SIG-M5 treated with dmso at 0.1 percent for 504 hours (cell line): ENCODE measurements at regions not wholly inside any gene's neighbourhood (a gene's known extent, or its start where the extent isn't known, plus 50 kb on each side); places are given as distances from the start of the nearest gene placed in this dataset.
"Not testable (repeated sequence)": the region's sequence is repeated elsewhere in the genome, so short reads cannot be mapped to it uniquely, and the experiment has no call there.

Source experiments
- DNase-seq: peaks from one replicate; lab custom pipeline; 2025; ENCODE audit not compliant: unreplicated experiment; lab: John Stamatoyannopoulos, UW

DNA sequence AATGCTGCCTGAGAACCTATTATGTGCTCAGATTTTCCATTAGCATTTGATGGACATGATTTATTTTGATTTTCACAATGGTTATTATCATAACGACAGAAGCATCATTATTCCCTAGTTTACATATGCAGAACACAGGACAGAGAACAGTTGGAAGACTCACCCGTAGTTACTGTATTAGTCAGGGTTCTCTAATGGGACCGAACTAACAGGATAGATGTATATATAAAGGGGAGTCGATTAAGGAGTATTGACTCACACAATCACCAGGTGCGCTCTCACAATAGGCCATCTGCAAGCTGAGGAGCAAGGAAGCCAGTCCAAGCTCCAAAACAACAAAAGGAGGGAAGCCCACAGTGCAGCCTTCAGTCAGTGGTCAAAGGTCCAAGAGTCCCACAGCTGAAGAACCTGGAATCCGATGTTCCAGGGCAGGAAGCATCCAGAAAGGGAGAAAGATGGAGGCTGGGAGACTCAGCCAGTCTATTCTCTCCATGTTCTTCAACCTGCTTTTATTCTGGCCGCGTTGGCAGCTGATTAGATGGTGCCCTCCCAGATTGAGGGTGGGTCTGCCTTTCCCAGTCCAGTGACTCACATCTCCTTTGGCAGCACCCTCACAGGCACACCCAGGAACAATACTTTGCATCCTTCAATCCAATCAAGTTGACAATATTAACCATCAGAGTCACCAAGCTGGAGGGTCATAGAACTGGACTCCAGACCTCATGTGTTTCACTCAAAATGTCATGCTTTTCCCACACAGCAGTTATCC lies 92.7 kb upstream of the XYLT1 start:
- no peak for DNase-seq

DNA sequence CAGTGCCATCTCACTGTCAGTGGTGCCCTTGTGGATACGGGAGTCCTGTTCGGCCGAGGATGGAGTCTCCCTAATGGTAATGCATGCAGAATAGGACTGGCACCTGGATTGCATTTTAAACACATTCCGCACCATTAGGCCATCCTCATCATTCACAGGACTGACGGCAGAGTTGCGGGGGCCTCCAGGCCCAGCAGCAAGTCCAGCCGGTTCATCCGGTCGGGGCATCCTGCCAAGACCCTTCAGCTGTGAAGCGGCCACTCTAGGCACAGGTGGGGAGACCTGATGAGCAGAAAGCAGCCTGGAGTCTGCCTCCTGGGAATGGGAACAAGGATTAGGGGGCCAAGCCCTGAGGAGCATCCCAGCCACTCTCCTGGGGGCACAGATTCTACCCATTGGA lies 90.3 kb upstream of the XYLT1 start:
- DNase-seq, result no peak

GRCh38 chr16:17560548-17560947 lies 89.8 kb upstream of the XYLT1 start:
- no peak for DNase-seq

- DNase-seq, result no peak
Observed at GRCh38 chr16:17559394-17559793, 88.6 kb upstream of the XYLT1 start.

DNA sequence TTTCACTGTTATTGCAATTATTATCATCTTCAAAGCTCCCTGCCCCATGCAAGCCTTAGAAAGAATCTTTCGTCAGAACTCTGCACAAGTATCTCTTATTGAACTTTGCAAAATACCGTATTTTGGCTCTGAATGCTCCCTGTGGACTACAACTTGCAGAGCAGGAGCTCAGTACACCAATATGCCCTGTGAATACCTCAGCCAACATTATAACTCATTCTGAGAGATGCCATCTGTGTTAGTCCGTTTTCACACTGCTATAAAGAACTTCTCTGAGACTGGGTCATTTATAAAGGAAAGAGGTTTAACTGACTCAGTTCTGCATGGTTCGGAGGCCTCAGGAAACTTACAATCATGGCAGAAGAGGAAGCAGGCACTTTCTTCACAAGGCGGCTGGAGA lies 87.2 kb upstream of the XYLT1 start:
- DNase-seq, result no peak

DNA sequence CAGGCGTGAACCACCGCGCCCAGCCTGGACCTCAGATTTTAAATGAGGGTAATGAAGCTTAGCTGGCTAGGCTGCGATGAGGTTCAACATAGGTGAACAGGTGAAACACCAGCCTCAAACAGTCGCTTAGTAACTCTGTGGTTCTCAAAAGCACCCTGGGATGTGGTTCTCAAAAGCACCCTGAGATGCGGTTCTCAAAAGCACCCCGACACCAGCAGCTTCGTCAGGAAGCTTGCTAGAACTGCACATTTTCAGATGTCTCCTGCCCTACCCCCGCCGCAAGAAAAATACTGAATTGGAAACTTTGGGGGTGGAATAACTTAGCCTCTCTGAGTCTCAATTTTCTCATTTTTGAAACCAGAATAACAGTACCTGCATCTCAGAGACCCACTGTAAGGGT lies 86.7 kb upstream of the XYLT1 start:
- DNase-seq, result no peak

DNA sequence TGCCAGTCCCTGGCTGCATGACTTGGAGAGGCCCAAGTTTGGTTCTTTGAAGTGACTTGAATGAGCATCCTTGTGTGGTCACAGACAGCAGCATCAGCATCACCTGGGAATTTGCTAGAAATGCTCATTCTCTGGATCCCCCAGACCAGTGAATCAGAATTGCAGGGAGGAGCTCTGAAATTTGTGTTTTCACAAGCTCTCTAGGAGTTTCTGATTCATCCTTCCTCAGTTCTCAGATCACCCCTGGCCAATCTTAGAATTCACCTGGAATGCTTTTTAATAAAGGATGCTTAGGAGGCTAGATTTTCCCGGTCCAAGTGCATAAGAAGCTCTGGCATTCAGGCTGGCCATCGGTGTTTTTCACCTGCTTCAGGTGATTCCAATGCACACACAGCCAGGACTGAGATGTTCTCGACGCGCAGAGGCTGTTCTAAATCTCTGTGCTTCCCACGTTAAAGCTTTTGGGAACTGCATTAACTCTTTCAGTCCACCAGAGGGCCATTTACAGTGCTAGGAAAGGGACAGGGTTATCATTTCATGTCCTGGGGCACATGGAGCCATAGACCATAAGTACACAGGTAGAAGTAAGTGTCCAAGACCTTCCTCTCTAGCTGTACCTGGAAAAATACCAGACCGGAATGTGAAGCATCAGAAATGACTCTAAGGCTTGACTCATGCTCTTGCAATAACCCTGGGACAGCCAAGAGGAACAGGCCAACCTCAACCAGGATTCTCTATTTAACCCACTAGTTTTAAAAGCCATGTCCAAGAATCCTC lies 85.7 kb upstream of the XYLT1 start:
- DNase-seq, result peak; percentile 6

GRCh38 chr16:17555176-17555575 lies 84.4 kb upstream of the XYLT1 start:
- DNase-seq, result no peak

GRCh38 chr16:17552351-17552750 lies 81.6 kb upstream of the XYLT1 start:
- DNase-seq, result no peak

DNA sequence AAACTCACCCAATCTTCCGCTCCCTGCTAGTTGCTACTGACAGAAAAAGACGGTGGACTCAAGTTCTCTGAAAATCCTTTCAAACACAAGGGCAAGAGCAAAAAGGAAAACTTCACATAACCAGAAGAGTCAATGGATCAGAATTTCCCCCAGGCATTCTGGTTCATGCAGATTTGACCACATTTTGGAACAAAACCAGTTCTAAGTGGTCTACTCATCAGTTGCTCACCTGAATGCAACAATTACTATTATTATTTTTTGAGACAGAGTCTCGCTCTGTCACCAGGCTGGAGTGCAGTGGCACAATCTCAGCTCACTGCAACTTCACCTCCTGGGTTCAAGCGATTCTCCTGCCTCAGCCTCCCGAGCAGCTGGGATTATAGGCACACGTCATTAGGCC lies 80.9 kb upstream of the XYLT1 start:
- DNase-seq, result not testable (repeated sequence)

GRCh38 chr16:17548825-17549224 lies 78.1 kb upstream of the XYLT1 start:
- no peak for DNase-seq

GRCh38 chr16:17544785-17545184 lies 74.0 kb upstream of the XYLT1 start:
- no peak for DNase-seq

DNA sequence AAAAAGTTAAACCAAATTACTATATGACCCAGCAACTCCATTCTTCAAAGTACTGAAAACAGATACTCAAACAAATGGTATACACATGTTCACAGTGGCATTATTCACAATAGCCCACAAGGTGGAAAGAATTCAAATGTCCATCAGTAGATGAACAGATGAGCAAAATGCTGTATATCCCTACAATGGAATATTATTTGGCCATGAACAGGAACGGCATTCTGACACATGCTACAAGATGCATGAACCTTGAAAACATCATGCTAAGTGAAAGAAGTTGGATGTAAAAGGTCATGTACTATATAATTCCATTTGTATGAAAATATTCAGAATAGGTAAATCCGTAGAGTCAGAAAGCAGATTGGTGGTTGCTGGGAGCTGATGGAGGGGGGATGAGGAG lies 73.5 kb upstream of the XYLT1 start:
- no peak for DNase-seq

DNA sequence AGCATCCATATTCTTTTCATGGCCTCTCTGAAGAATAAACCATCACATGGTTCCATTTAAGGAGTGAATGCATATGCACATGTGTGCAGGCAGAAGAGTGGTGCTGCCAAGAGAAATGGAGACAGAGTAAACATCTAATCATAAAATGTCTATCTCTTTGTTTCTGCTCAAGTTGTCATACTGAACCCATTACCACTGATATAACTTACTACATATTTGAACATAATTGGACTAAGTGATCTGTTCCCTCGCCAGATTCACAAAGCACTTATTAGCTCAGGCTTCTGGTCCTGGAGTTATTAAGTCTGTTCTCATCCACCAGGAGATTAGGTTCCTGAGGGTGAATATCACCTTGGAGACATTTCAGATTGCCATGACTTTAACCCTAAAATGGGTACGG lies 72.3 kb upstream of the XYLT1 start:
- no peak for DNase-seq

GRCh38 chr16:17541324-17541723 lies 70.6 kb upstream of the XYLT1 start:
- DNase-seq, result no peak

DNA sequence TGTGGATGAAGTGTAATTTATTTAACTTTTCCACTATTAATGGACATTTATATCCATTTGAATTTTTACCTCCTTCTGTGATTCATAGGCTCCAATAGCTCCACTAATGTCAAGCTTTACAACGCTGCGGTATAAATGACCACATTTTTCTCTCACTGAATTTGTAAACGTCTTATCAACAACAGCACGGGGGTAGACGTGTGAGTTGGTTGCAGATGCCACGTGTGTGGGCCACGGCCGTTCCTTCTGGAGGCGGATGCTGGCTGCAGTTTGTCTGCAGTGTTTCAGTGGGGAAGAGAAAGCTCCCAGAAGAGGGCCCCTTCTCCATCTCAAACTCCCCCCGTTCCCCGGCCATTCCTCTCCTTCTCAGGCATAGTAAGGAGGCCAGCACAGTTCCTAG lies 68.2 kb upstream of the XYLT1 start:
- DNase-seq, result no peak

- DNase-seq, result no peak
Observed at GRCh38 chr16:17532338-17532995, 61.7 kb upstream of the XYLT1 start.

GRCh38 chr16:17529982-17530760 lies 59.4 kb upstream of the XYLT1 start:
- no peak for DNase-seq

DNA sequence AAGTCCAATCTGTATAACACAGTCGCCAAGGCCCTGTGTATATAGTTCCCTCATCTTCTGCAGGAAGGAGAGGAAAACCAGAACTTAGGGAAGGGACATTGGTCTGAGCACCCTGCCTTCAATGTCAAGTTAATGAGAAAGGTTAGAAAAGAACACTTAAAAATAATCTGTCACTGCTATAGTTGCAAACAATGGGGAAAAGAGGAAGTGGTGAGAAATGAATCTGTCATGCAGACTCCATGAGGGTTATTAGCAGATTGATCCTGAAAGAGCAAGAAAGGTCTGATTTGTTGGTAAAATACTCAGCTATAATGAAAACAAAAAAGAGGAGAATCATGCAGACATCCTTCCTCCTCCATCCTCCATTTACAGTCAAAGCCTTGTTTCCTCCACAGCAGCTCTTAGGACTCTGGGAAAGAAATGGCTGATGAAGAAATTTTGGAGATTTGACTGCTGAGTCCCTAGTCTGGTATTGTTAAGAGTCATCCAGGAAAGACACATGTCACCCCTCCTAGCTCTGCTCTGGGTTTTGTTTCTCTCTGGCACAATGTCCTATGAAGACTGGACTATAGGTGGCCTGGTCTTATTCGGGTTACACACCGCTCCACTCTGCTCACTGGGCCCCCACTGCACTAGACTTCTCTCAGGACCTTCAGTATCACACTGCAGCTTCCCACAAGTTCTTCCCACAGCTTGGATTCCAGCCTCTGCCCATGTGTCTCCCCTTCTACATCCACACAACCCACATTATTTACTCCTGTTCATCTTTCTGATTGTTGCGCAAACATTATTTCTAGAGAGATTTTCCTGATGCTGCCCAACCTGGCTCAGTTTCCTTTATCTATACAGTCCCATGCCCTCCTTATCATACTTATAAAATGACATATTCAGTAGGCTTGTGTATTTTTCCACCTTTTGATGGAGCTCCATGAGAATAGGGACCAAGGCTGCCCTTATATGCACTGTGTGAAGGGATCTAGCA lies 56.5 kb upstream of the XYLT1 start:
- peak; percentile 9 for DNase-seq

GRCh38 chr16:17524656-17525055 lies 53.9 kb upstream of the XYLT1 start:
- DNase-seq, result no peak
